ENCODE measurements at regions not wholly inside any gene's neighbourhood (a gene's known extent, or its start where the extent isn't known, plus 50 kb on each side); places are given as distances from the start of the nearest gene placed in this dataset.

DNA sequence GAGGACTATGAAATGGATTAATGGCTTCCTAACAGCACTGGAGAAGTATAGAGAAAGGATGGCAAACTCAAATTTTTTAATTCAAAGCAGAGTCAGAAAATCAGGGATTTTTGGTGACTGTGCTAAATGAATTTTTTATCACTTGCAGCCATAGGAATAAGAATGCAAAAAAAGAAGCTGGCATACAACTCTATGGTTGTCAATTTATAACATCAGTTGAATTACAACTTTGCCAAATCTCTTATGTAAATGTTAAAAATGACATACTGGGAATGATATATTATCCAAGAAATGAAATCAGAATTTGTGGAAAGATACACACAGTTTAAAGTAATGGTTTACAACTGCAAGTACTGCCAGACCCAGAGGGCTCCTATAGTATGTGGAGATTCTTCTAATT lies 106.5 kb downstream of the HTR1B start:
- Histone ChIP-seq H3K9me3 (peaks cover 0 to 1% (median 0%) of the 10 kb centered on the region in 12 donors), H3K27me3 (no peaks in the 10 kb centered on the region), H3K36me3 (no peaks in the 10 kb centered on the region), H3K27ac (no peak overlapping the region), H3K4me3 (no peak overlapping the region), H3K4me1 (peaks cover 0 to 7% (median 0%) of the 10 kb centered on the region in 12 donors)
- intact Hi-C loops (cut with DNase I): no loop called here
- ATAC-seq: no peak
- TF ChIP-seq, protein P1, sequence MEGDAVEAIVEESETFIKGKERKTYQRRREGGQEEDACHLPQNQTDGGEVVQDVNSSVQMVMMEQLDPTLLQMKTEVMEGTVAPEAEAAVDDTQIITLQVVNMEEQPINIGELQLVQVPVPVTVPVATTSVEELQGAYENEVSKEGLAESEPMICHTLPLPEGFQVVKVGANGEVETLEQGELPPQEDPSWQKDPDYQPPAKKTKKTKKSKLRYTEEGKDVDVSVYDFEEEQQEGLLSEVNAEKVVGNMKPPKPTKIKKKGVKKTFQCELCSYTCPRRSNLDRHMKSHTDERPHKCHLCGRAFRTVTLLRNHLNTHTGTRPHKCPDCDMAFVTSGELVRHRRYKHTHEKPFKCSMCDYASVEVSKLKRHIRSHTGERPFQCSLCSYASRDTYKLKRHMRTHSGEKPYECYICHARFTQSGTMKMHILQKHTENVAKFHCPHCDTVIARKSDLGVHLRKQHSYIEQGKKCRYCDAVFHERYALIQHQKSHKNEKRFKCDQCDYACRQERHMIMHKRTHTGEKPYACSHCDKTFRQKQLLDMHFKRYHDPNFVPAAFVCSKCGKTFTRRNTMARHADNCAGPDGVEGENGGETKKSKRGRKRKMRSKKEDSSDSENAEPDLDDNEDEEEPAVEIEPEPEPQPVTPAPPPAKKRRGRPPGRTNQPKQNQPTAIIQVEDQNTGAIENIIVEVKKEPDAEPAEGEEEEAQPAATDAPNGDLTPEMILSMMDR (IDR thresholded peaks at IDR 0.05): no peak
- no peak for TF ChIP-seq POLR2A (IDR thresholded peaks at IDR 0.05)
- no peak for DNase-seq

DNA sequence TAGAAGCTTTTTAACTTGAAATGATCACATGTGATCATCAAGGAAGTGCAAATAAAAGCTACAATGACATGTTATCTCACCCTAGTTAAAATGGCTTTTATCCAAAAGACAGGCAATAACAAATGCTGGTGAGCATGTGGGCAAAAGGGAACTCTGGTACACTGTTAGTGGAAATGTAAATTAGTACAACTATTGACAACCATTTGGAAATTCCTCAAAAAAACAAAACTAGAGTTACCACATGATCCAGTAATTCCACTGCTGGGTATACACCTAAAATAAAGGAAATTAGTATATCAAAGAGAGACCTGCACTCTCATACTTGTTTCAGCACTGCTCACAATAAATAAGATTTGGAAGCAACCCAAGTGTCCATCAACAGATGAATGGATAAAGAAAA lies 108.7 kb downstream of the HTR1B start:
- intact Hi-C loops (cut with DNase I): no loop called here
- Histone ChIP-seq H3K27me3 (no peaks in the 10 kb centered on the region), H3K4me1 (peaks cover 0 to 7% (median 0%) of the 10 kb centered on the region in 12 donors), H3K27ac (no peak overlapping the region), H3K36me3 (peaks cover 0 to 9% (median 0%) of the 10 kb centered on the region in 9 donors), H3K9me3 (no peaks in the 10 kb centered on the region), H3K4me3 (no peak overlapping the region)
- ATAC-seq (no peak), DNase-seq (no peak)
- TF ChIP-seq POLR2A (IDR thresholded peaks at IDR 0.05): no peak
- TF ChIP-seq, protein P1 (IDR thresholded peaks at IDR 0.05): no peak

DNA sequence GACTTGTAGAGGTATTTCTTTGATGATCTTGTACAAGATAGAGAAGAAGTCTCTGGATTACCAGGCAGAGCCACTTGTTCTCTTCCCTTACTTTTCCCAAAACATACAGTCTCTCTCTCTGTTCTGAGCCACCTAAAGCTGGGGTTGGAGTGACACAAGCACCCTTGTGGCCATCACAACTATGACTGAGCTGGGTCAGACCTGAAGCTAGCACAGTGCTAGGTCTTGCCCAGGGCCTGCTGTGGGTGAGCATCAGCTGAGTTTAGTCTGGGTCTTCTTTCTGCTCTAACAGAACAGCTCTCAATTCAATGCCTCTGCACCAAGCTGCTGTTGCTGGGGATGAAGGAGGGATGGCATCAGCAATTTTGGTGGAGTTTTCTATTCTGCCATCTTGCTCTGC lies 110.2 kb downstream of the HTR1B start:
- H3K36me3 ChIP-seq: peaks cover 0 to 11% (median 0%) of the 10 kb centered on the region in 9 donors
- no peak for DNase-seq
- H3K4me3 ChIP-seq: no peak overlapping the region
- TF ChIP-seq, protein P1 (IDR thresholded peaks at IDR 0.05): no peak
- TF ChIP-seq POLR2A (IDR thresholded peaks at IDR 0.05): no peak
- H3K27me3 ChIP-seq: no peaks in the 10 kb centered on the region
- no peak for ATAC-seq
- intact Hi-C loops (cut with DNase I): no loop called here
- H3K27ac ChIP-seq: no peak overlapping the region
- peaks cover 0 to 7% (median 0%) of the 10 kb centered on the region in 12 donors for H3K4me1 ChIP-seq
- no peaks in the 10 kb centered on the region for H3K9me3 ChIP-seq

DNA sequence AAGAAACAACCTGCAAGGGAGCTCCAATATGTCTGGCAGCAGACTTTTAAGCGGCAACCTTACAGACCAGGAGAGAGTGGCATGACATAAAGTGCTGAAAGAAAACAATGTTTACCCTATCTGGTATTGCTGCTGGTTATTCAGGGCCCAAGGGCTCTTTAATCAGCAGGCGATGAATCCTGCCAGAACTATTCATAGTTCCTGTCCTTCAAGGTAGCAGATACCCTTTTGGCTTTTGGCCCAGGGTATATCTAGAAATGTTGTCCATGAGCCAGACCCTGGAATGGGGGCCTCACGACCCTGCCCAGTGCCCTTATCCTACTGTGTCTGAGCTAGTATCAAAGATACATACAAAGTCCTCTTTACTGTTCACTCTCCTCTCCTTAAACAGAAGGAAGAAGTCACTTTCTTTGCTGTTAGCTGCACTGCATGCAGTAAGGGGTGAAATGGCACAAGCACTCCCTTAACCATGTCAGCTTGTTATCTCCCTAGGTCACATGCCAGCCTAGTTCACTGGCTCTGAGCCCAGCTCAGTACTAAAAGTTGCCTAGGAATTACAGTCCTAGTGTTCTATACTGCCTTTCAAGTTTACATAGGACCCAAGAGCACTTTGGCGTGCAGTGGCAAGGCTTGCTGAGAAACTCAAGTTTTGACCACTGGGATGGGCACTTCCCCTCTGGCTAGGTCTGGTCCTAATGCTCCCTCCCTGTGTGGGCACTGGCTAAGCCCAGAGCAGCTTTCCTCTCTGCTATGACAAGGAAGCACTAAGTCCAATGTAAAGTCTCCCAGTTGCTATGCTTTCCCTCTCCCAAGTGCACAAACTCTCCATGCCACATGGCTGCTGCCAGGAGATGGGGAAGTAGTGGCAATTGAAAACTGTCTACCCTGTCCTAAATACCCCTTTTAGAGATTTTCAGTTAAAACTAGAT lies 122.0 kb downstream of the HTR1B start:
- intact Hi-C loops (cut with DNase I): loop anchor here in 1 of 10 donors (10.0 kb wide), 1 partner anchor 113 kb away; no protein-coding TSS in a partner anchor
- H3K27me3 ChIP-seq: no peaks in the 10 kb centered on the region
- H3K27ac ChIP-seq: peak overlapping the region; percentile 31 to 91 (median 80)
- peak; percentile 96 to 97 (median 97) for ATAC-seq
- peaks cover 0 to 3% (median 0%) of the 10 kb centered on the region in 9 donors for H3K36me3 ChIP-seq
- WGBS, 4 donors: 27 to 32% (median 30%) methylated on average over 3 to 4 of the region's 4 CpGs
- peak; percentile 44 to 82 (median 71) for DNase-seq
- peaks cover 0 to 21% (median 14%) of the 10 kb centered on the region in 12 donors for H3K4me1 ChIP-seq
- TF ChIP-seq, protein P1 (IDR thresholded peaks at IDR 0.05): no peak
- no peak for TF ChIP-seq POLR2A (IDR thresholded peaks at IDR 0.05)
- H3K4me3 ChIP-seq: no peak overlapping the region
- peaks cover 0 to 5% (median 0%) of the 10 kb centered on the region in 12 donors for H3K9me3 ChIP-seq
